ENCODE measurements at regions not wholly inside any gene's neighbourhood (a gene's known extent, or its start where the extent isn't known, plus 50 kb on each side); places are given as distances from the start of the nearest gene placed in this dataset.
A peak's percentile ranks its signal among the peaks of the same experiment; 100 is the strongest.

GRCh38 chr5:24777392-24777791 lies 132.6 kb upstream of the CDH10 start:
- Histone ChIP-seq H3K4me3 (ENCODE audit: low read length in 3 of 3) (no peak overlapping the region), H3K4me1 (ENCODE audit: control insufficient read depth in 2 of 3, insufficient read depth in 2 of 3, low read depth in 1 of 3, low read length in 3 of 3) (no peaks in the 10 kb centered on the region), H3K27ac (ENCODE audit: low read depth in 2 of 2, low read length in 2 of 2) (no peak overlapping the region), H3K9me3 (ENCODE audit: control insufficient read depth in 2 of 3, insufficient read depth in 1 of 3, low read length in 3 of 3) (no peaks in the 10 kb centered on the region), H3K36me3 (ENCODE audit: control insufficient read depth in 2 of 3, insufficient read depth in 3 of 3, low read length in 3 of 3) (no peaks in the 10 kb centered on the region), H3K27me3 (ENCODE audit: control insufficient read depth, insufficient read depth, low read length) (no peaks in the 10 kb centered on the region), H3K9ac (ENCODE audit: low read length in 3 of 3) (no peak overlapping the region)
- FAIRE-seq, result no peak
- TF ChIP-seq CTCF (IDR thresholded peaks at IDR 0.05; ENCODE audit: borderline replicate concordance, extremely low read depth, insufficient read depth), result no peak
- intact Hi-C loops (cut with DNase I), result no loop called here
- no peak for DNase-seq

- H3K9me3 ChIP-seq (ENCODE audit: control insufficient read depth in 2 of 3, insufficient read depth in 1 of 3, low read length in 3 of 3), result no peaks in the 10 kb centered on the region
- no peak for TF ChIP-seq CTCF (IDR thresholded peaks at IDR 0.05; ENCODE audit: borderline replicate concordance, extremely low read depth, insufficient read depth)
- intact Hi-C loops (cut with DNase I), result no loop called here
These were observed 128.5 kb upstream of the CDH10 start for GRCh38 chr5:24773261-24773660.

GRCh38 chr5:24767086-24767485 lies 122.3 kb upstream of the CDH10 start:
- TF ChIP-seq CTCF (IDR thresholded peaks at IDR 0.05; ENCODE audit: borderline replicate concordance, extremely low read depth, insufficient read depth), result no peak
- H3K36me3 ChIP-seq (ENCODE audit: control insufficient read depth in 2 of 3, insufficient read depth in 3 of 3, low read length in 3 of 3), result no peaks in the 10 kb centered on the region
- no peak for DNase-seq
- H3K4me1 ChIP-seq (ENCODE audit: control insufficient read depth in 2 of 3, insufficient read depth in 2 of 3, low read depth in 1 of 3, low read length in 3 of 3), result no peaks in the 10 kb centered on the region
- no peak for FAIRE-seq
- H3K9ac ChIP-seq (ENCODE audit: low read length in 3 of 3), result no peak overlapping the region
- intact Hi-C loops (cut with DNase I), result no loop called here
- no peak overlapping the region for H3K4me3 ChIP-seq (ENCODE audit: low read length in 3 of 3)
- no peak overlapping the region for H3K27ac ChIP-seq (ENCODE audit: low read depth in 2 of 2, low read length in 2 of 2)
- peaks cover 0 to 4% (median 2%) of the 10 kb centered on the region in 3 donors for H3K9me3 ChIP-seq (ENCODE audit: control insufficient read depth in 2 of 3, insufficient read depth in 1 of 3, low read length in 3 of 3)
- no peaks in the 10 kb centered on the region for H3K27me3 ChIP-seq (ENCODE audit: control insufficient read depth, insufficient read depth, low read length)

More at GRCh38 chr5:24773261-24773660, 128.5 kb upstream of the CDH10 start:
- FAIRE-seq (no peak), DNase-seq (peak in 1 of 5 donors; percentile 2)
- Histone ChIP-seq H3K4me1 (ENCODE audit: control insufficient read depth in 2 of 3, insufficient read depth in 2 of 3, low read depth in 1 of 3, low read length in 3 of 3) (no peaks in the 10 kb centered on the region), H3K27me3 (ENCODE audit: control insufficient read depth, insufficient read depth, low read length) (no peaks in the 10 kb centered on the region), H3K27ac (ENCODE audit: low read depth in 2 of 2, low read length in 2 of 2) (no peak overlapping the region), H3K36me3 (ENCODE audit: control insufficient read depth in 2 of 3, insufficient read depth in 3 of 3, low read length in 3 of 3) (no peaks in the 10 kb centered on the region), H3K9ac (ENCODE audit: low read length in 3 of 3) (no peak overlapping the region), H3K4me3 (ENCODE audit: low read length in 3 of 3) (no peak overlapping the region)

- TF ChIP-seq CTCF (IDR thresholded peaks at IDR 0.05; ENCODE audit: borderline replicate concordance, extremely low read depth, insufficient read depth), result no peak
- no peak overlapping the region for H3K9ac ChIP-seq (ENCODE audit: low read length in 3 of 3)
- H3K9me3 ChIP-seq (ENCODE audit: control insufficient read depth in 2 of 3, insufficient read depth in 1 of 3, low read length in 3 of 3), result peaks cover 0 to 4% (median 2%) of the 10 kb centered on the region in 3 donors
- no peak for DNase-seq
- H3K36me3 ChIP-seq (ENCODE audit: control insufficient read depth in 2 of 3, insufficient read depth in 3 of 3, low read length in 3 of 3), result no peaks in the 10 kb centered on the region
- no peak for FAIRE-seq
- intact Hi-C loops (cut with DNase I), result no loop called here
- H3K4me3 ChIP-seq (ENCODE audit: low read length in 3 of 3), result no peak overlapping the region
- no peaks in the 10 kb centered on the region for H3K4me1 ChIP-seq (ENCODE audit: control insufficient read depth in 2 of 3, insufficient read depth in 2 of 3, low read depth in 1 of 3, low read length in 3 of 3)
- H3K27me3 ChIP-seq (ENCODE audit: control insufficient read depth, insufficient read depth, low read length), result no peaks in the 10 kb centered on the region
- H3K27ac ChIP-seq (ENCODE audit: low read depth in 2 of 2, low read length in 2 of 2), result no peak overlapping the region
These were observed 120.4 kb upstream of the CDH10 start for GRCh38 chr5:24765219-24765618.
